ENCODE measurements at regions not wholly inside any gene's neighbourhood (a gene's known extent, or its start where the extent isn't known, plus 50 kb on each side); places are given as distances from the start of the nearest gene placed in this dataset.

DNA sequence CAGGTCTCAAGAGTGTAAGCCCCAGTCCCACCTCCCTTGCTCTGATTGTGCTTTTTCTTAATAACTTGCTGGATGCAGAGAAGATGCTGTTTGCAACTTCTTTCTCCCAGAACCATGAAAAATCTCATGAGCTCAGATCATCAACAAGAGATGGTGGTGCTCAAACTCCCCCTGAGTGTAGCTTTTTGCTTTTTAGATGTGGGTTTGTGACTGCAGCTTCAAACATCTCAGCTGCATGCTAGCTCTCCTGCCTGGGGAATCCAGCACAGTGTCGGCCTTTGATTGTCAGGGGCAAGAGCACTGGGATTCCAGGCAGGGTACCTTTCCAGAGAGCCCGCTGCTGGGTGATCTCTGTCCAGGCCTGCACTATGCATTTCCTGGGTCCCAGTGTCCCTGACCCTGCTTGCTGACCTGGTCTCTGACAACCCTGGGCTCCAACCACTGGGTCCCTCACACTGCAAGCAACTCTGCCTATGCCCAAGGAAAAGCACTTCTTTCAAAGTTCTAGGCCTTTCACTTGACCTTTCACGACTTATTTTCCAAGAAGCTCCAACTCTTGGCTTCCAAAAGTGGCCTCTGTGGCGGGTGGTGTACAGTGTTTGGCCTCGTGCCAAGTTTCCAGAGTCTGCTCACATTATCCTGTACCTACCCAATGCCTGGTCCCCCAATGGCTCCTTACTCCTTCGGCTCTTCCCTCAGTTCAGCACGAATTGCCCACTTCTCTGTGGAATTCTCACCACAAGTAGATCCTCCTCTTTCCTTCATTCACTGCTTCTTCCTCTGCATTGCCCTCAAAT is 69.7 kb upstream of the LY86 start:
- TF ChIP-seq MAX (CRISPR knock-in tag; IDR thresholded peaks at IDR 0.05) (no peak), CTCF (IDR thresholded peaks at IDR 0.05) (no peak), USF2 (CRISPR knock-in tag; IDR thresholded peaks at IDR 0.05) (no peak), ZNF232 (CRISPR knock-in tag; IDR thresholded peaks at IDR 0.05) (no peak), SMAD4 (CRISPR knock-in tag; IDR thresholded peaks at IDR 0.05) (no peak), JUN (CRISPR knock-in tag; IDR thresholded peaks at IDR 0.05) (no peak)
